Stimulated activated CD8-positive, alpha-beta memory T cell treated with anti-CD3 and anti-CD28 coated beads, Interleukin-2, amount 100 ng/mL, for 1 hour (primary cell): ENCODE measurements at regions not wholly inside any gene's neighbourhood (a gene's known extent, or its start where the extent isn't known, plus 50 kb on each side); places are given as distances from the start of the nearest gene placed in this dataset.

Experiments
- DNase-seq, 2 donors: peaks; one replicate each; pipeline ENCODE4 v3.0.0-alpha.2; 2020; ENCODE audit warnings: low read depth in 2 of 2

GRCh38 chr1:234989479-234990327 is 138.9 kb downstream of the TOMM20 start:
- no peak for DNase-seq

DNA sequence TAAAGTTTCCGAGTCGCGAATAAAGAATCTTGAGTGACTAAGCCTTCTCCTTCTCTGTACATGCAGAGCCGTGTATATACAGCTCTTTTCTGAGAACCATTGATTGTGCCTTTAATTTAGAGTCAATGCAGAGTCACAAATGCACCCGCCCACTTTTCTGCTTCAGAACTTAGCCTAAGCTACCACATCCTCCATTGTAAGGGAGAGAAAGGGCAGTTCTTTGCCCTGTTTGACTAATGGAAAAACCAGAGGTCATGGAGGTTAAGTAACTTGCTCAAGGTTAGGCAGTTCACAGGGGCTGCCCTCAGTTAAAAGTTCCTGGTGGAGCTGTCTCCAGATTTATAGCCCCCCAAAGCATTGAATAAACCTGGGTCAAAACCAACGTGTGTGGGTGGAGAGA is 139.6 kb downstream of the TOMM20 start:
- no peak for DNase-seq

GRCh38 chr1:234988536-234988935 is 140.1 kb downstream of the TOMM20 start:
- DNase-seq, result no peak

GRCh38 chr1:234988155-234988517 is 140.5 kb downstream of the TOMM20 start:
- no peak for DNase-seq

- no peak for DNase-seq
These were observed 141.1 kb downstream of the TOMM20 start for GRCh38 chr1:234987415-234988154.

GRCh38 chr1:234986750-234987414 is 141.8 kb downstream of the TOMM20 start:
- no peak for DNase-seq

GRCh38 chr1:234985516-234986294 is 142.9 kb downstream of the TOMM20 start:
- DNase-seq, result no peak

- no peak for DNase-seq
These were observed 143.6 kb downstream of the TOMM20 start for GRCh38 chr1:234985007-234985370.

GRCh38 chr1:234983564-234984238 is 144.9 kb downstream of the TOMM20 start:
- no peak for DNase-seq

DNA sequence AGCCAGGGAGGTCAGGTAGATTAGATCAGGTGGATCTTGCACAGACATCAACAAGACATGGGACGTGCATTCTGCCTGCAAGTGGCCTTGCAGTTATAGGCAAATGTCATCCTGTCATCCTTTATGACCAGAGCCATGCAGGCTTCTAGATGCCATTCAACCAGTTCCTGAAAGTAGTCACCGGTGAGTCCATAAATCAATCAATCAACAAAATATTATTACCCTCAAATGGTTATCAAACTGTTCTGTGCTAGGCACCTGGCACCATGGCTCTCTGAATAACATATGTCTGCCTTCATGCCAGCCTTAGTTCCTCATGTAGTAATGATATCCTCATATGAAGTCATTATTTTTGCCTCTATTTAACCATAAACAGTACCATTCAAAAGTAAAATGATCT is 146.9 kb downstream of the TOMM20 start:
- DNase-seq, result no peak

DNA sequence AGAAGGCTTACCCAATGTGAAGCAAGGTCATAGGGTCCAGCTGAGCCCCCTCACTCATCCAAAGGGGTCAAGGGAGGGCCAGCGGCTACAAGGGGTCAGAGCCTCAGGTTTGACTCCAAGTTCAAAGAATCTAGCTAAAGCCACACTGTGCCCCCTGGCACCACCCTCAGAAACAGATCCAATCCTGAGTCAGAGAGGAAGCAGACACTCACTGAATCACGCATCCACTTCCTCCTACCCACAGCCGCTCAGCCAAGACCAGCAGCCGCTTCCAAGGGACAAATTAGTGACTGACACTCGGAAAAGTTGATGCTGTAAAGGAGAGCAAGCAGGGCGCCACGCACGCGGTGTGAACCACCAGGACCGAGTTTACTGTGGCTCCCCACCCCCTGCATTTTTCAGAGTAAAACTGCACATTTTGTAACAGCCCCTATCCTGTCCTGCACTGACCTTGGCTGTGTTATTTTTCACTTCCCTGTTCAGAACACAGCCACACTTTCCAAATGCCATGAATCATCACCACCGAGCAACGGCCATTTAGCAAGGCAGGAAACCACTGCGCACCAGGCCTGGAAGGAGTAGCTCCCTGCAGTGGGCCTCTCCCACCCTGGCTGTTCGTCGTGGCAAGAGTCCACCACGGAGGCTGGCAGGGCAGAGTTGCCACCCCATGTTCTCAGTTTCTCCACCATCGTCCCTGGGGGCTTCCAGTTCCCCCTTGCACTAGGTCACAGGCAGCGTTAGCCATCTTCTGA is 147.8 kb downstream of the TOMM20 start:
- peak; percentile 39 to 47 for DNase-seq

DNA sequence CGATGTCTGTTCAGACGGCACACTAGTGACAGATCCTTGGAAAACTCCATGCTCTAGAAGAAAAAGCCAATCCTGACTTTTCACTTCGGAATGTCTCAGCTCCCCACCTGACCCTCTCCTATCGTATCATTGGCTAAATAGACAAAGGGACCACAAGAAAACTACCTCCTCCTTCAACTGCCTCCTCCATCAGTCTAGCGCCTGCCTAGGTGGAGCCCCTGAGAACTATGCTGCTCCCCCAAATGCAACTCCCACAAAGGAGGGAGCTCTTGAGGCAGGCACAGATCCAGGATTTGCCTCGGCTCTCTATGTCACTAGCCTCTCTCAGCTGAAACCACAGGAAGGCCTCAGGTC is 148.4 kb downstream of the TOMM20 start:
- DNase-seq, result no peak

- DNase-seq, result no peak
These were observed 149.0 kb downstream of the TOMM20 start for GRCh38 chr1:234979296-234980279.

DNA sequence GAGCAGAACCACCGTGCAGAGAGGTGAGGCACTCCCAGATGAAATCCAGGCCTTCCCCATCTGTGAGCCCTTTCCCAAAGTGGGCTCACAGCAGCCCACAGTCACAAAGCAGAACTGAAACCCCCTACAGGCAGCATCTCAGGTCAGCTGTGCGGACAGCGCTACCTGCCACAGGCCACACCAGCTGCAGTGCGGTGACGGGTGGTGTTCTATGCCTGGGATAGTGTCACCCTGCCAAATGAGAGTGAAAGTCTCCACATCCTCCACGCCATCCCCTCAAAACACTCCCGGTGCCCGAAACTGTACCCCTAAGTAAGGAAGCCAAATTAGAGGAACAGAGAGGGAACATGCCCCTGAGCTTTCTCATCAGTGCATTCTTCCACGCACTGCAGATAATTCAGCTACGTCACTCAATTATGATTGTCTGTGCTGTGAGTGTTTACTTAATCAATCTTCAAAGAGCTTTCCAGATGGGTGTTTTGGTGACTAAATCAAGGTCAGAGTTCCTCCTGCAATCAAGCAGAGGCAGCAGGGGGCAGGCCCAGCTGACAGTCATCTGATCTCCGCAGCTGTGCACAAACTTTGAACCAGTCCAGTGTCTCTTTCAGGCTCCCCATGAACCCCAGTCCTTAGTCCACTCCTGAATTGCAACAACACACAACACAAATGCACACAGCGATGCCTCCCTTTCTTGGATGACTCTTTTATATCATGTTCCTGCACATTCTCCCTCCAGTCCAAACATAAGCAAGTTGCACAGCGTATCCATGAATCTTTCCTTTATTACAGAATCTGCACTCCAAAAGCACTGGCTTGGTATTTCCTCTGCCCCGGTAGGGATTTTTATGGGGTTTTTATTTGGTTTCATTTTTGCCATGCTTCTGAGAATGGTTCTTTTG is 150.0 kb downstream of the TOMM20 start:
- DNase-seq, result no peak

DNA sequence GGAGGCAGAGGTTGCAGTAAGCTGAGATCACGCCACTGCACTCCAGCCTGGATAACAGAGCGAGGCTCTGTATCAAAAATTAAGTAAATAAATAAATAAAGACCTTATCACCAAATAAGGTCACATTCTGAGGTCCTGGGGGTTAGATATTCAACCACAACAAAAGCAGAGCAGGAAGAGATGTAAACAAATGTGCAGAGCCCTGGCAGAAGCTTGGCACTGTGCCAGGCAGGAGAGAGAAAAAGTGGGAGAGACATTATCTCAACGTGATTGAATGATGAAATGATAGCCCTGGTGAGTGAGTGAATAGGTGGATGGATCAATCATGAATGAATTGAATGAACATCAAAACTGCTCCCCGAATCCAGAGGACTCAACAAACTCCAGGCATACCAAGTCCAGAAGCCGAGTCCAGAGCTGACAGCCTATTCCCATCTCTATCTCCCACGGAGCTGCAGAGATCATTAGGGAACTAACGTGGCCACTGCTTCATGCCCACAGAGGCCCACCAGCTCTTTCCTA is 150.7 kb downstream of the TOMM20 start:
- no peak for DNase-seq

- no peak for DNase-seq
These were observed 151.6 kb downstream of the TOMM20 start for GRCh38 chr1:234976861-234977680.
